Panc1 (cell line): ENCODE measurements at regions not wholly inside any gene's neighbourhood (a gene's known extent, or its start where the extent isn't known, plus 50 kb on each side); places are given as distances from the start of the nearest gene placed in this dataset.

ENCODE experiments used
- ATAC-seq: fragments of 200-7000 bp; cut with Tn5 transposase; 2 replicates; pipeline ENCODE4 v1.9.1; 2020; ENCODE audit warnings: mild to moderate bottlenecking, moderate library complexity
- BruUV-seq: library from RNA; stranded (reverse); fragments of 400-500 nt; replicated peaks from 2 replicates; lab custom pipeline; 2021; lab: Mats Ljungman, UMichigan
- CTCF ChIA-PET: fragments of 300-600 bp; sonication (Branson Sonifier 250); formaldehyde crosslinking; loops from one replicate; lab custom pipeline; 2022; ENCODE audit warnings: antibody characterized with exemption; lab: Charles Lee
- POLR2A ChIA-PET: fragments of 300-600 bp; sonication (Branson Sonifier 250); formaldehyde crosslinking; loops from one replicate; lab custom pipeline; 2022; ENCODE audit warnings: antibody characterized with exemption; lab: Charles Lee
- DNase-seq: peaks from one replicate; pipeline ENCODE4 v3.0.0-alpha.2; 2010; ENCODE audit warnings: low read depth, low spot score
- H3K27ac ChIP-seq: 2 replicates; pipeline ENCODE4 v1.5.1; 2011; ENCODE audit warnings: mild to moderate bottlenecking, low read length, inconsistent platforms
- H3K27me3 ChIP-seq: fragments of 200-500 bp; sonication (Bioruptor generic); 2 replicates; pipeline ENCODE4 v1.6.0; 2014; ENCODE audit warnings: low read length, inconsistent platforms; ENCODE audit not compliant: control insufficient read depth, insufficient read depth
- H3K36me3 ChIP-seq: fragments of 200-500 bp; sonication (Bioruptor generic); 2 replicates; pipeline ENCODE4 v1.5.1; 2014; ENCODE audit warnings: inconsistent platforms, mild to moderate bottlenecking, low read length, moderate library complexity; ENCODE audit not compliant: control insufficient read depth, insufficient read depth
- H3K4me1 ChIP-seq: 2 replicates; pipeline ENCODE4 v1.5.1; 2011; ENCODE audit warnings: inconsistent platforms, mild to moderate bottlenecking, low read length, moderate library complexity; ENCODE audit not compliant: control insufficient read depth, insufficient read depth
- H3K4me3 ChIP-seq, 2 experiments: 2 replicates each; pipeline ENCODE4 v1.5.1; 2011 to 2012; ENCODE audit warnings: low read depth in 2 of 2, low read length in 2 of 2, mild to moderate bottlenecking in 2 of 2, inconsistent platforms in 1 of 2, moderate library complexity in 1 of 2
- H3K9me3 ChIP-seq: fragments of 200-500 bp; sonication (Bioruptor generic); 2 replicates; pipeline ENCODE4 v1.5.1; 2014; ENCODE audit warnings: low read depth, mild to moderate bottlenecking, inconsistent platforms, low read length, moderate library complexity; ENCODE audit not compliant: control insufficient read depth, insufficient read depth
- POLR2AphosphoS5 ChIP-seq: IDR thresholded peaks from 2 replicates; pipeline ENCODE4 v1.6.1; 2012; ENCODE audit warnings: mild to moderate bottlenecking, low read depth, low read length, moderate library complexity
- REST ChIP-seq, 2 experiments: IDR thresholded peaks; 2 replicates each; pipeline ENCODE4 v1.6.1; 2011 to 2012; ENCODE audit warnings: low read depth in 2 of 2, control low read depth in 1 of 2, low read length in 1 of 2, mild to moderate bottlenecking in 1 of 2, moderate library complexity in 1 of 2; ENCODE audit not compliant: insufficient read depth in 1 of 2
- SIN3A ChIP-seq: IDR thresholded peaks from 2 replicates; pipeline ENCODE4 v1.6.1; 2012; ENCODE audit warnings: low read depth, mild to moderate bottlenecking, low read length, moderate library complexity, borderline replicate concordance; ENCODE audit not compliant: insufficient read depth
- TCF7L2 ChIP-seq: IDR thresholded peaks from 2 replicates; pipeline ENCODE4 v1.6.1; 2011; ENCODE audit warnings: mild to moderate bottlenecking, low read depth, low read length, inconsistent platforms
- in situ Hi-C: cut with HindIII; loops from 2 replicates; pipeline ENCODE4 v1.10.0; 2016; ENCODE audit warnings: low sequenced_read_pairs, low pct_unique_long_range_greater_than_20kb
- intact Hi-C: fragments of 100-400 bp; cut with micrococcal nuclease; formaldehyde crosslinking; loops from one replicate; pipeline ENCODE4 v1.10.0; 2022; ENCODE audit not compliant: unreplicated experiment
- TF ChIP-seq, protein P1 (sequence below): fragments of 450-650 bp; IDR thresholded peaks from 2 replicates; pipeline ENCODE4 v1.5.1; 2017; ENCODE audit warnings: mild to moderate bottlenecking

GRCh38 chr7:72524037-72524436 lies 111.9 kb upstream of the CALN1 start:
- intact Hi-C loops (no loop called here), in situ Hi-C loops (no loop called here)
- Histone ChIP-seq H3K36me3 (no peaks in the 10 kb centered on the region), H3K9me3 (no peaks in the 10 kb centered on the region), H3K27me3 (no peaks in the 10 kb centered on the region; the same call in 1 of the 2 replicates), H3K27ac (no peak overlapping the region), H3K4me3 (no peak overlapping the region), H3K4me1 (no peaks in the 10 kb centered on the region)
- CTCF ChIA-PET = no interaction called here
- ATAC-seq (no peak), DNase-seq (no peak)
- POLR2A ChIA-PET = no interaction called here
- no TSS peak for BruUV-seq
- TF ChIP-seq SIN3A (no peak), REST (IDR thresholded peaks at IDR 0.05; ENCODE audit: insufficient read depth in 1 of 2, low read depth in 2 of 2, low read length in 1 of 2) (no peak), TCF7L2 (no peak), POLR2AphosphoS5 (no peak)
- TF ChIP-seq, protein P1, sequence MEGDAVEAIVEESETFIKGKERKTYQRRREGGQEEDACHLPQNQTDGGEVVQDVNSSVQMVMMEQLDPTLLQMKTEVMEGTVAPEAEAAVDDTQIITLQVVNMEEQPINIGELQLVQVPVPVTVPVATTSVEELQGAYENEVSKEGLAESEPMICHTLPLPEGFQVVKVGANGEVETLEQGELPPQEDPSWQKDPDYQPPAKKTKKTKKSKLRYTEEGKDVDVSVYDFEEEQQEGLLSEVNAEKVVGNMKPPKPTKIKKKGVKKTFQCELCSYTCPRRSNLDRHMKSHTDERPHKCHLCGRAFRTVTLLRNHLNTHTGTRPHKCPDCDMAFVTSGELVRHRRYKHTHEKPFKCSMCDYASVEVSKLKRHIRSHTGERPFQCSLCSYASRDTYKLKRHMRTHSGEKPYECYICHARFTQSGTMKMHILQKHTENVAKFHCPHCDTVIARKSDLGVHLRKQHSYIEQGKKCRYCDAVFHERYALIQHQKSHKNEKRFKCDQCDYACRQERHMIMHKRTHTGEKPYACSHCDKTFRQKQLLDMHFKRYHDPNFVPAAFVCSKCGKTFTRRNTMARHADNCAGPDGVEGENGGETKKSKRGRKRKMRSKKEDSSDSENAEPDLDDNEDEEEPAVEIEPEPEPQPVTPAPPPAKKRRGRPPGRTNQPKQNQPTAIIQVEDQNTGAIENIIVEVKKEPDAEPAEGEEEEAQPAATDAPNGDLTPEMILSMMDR = no peak

DNA sequence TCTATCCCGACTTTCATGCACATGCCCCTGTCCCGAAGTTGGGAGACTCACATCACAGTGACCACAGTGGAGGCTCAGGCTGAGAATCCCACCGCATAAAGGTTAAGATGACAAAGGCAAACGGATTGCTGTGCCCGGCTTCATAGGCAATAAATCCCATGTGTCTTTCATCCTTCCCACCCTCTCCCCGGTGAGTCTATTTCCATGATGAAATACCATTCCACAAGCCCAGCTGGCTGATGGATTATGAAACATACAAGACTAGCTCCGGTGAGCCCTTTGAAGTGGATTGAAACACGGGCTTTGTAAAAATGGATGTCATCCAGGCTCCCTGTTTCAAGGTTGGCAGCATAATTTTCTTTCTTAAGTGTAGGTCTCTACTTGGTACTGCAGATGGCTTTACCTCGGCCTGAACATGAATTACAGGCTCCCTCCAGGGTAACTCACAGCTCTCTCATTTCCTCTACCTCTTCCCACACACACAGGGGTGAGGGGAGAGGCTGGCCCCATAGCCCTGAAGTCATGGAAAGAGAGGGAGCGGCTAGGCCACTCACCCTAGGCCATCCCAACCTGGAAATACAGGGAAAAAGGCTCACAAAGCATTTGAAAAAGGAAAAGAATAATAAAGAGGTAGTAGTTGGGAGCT lies 92.0 kb upstream of the CALN1 start:
- Histone ChIP-seq H3K27me3 (peaks cover 8% of the 10 kb centered on the region; the same call in 1 of the 2 replicates), H3K4me3 (no peak overlapping the region), H3K4me1 (no peaks in the 10 kb centered on the region; the same call in 1 of the 2 replicates), H3K27ac (no peak overlapping the region), H3K9me3 (no peaks in the 10 kb centered on the region), H3K36me3 (no peaks in the 10 kb centered on the region)
- ChIA-PET POLR2A (no interaction called here), CTCF (no interaction called here)
- no peak for ATAC-seq
- no TSS peak for BruUV-seq
- intact Hi-C loops (no loop called here), in situ Hi-C loops (no loop called here)
- DNase-seq = no peak
- TF ChIP-seq, protein P1 = no peak
- TF ChIP-seq REST (IDR thresholded peaks at IDR 0.05; ENCODE audit: insufficient read depth in 1 of 2, low read depth in 2 of 2, low read length in 1 of 2) (no peak), SIN3A (no peak), POLR2AphosphoS5 (no peak), TCF7L2 (no peak)
